HEK293 (cell line): ENCODE measurements at regions not wholly inside any gene's neighbourhood (a gene's known extent, or its start where the extent isn't known, plus 50 kb on each side); places are given as distances from the start of the nearest gene placed in this dataset.

Source experiments
- CTCF ChIA-PET: fragments of 350-600 bp; formaldehyde crosslinking; extraction: SDS; loops from one replicate; lab custom pipeline; 2021; ENCODE audit warnings: antibody characterized with exemption; lab: Yijun Ruan, JAX
- POLR2A ChIA-PET: fragments of 300-600 bp; formaldehyde crosslinking; extraction: SDS; loops from one replicate; lab custom pipeline; 2020; ENCODE audit warnings: antibody characterized with exemption, inconsistent platforms; lab: Yijun Ruan, JAX
- H3K27ac ChIP-seq: fragments of 200-500 bp; sonication (Bioruptor generic); 2 replicates; pipeline ENCODE4 v1.5.1; 2014; ENCODE audit warnings: low read depth, low read length, control low read depth, inconsistent platforms; ENCODE audit errors: extremely low read depth
- H3K36me3 ChIP-seq, 2 experiments: fragments of 200-500 bp in 1 of 2; sonication (Bioruptor generic) in 1 of 2; 1 replicate in 1 of 2; 2 replicates in 1 of 2; pipeline ENCODE4 v1.5.1; 2014 to 2017; ENCODE audit warnings: inconsistent platforms in 2 of 2, low read length in 2 of 2; ENCODE audit not compliant: control insufficient read depth in 2 of 2, insufficient read depth in 1 of 2
- H3K4me1 ChIP-seq: fragments of 200-500 bp; sonication (Bioruptor generic); 2 replicates; pipeline ENCODE4 v1.5.1; 2014; ENCODE audit warnings: mild to moderate bottlenecking, low read length, inconsistent platforms; ENCODE audit not compliant: control insufficient read depth, insufficient read depth
- H3K4me3 ChIP-seq: 2 replicates; pipeline ENCODE4 v1.5.1; 2011; ENCODE audit warnings: low read depth, mild to moderate bottlenecking, control low read depth, low read length, moderate library complexity
- H3K9me3 ChIP-seq: fragments of 200-500 bp; sonication (Bioruptor generic); 2 replicates; pipeline ENCODE4 v1.5.1; 2014; ENCODE audit warnings: low read depth, low read length, inconsistent platforms; ENCODE audit not compliant: control insufficient read depth, insufficient read depth
- OVOL3 ChIP-seq: fragments of 450-650 bp; formaldehyde crosslinking; IDR thresholded peaks from 2 replicates; pipeline ENCODE4 v1.5.1; 2016; ENCODE audit warnings: missing biosample characterization, missing genetic modification characterization
- PRDM4 ChIP-seq: fragments of 450-650 bp; formaldehyde crosslinking; IDR thresholded peaks from 2 replicates; pipeline ENCODE4 v1.5.1; 2017; ENCODE audit warnings: missing biosample characterization, missing genetic modification characterization
- PRDM6 ChIP-seq: fragments of 450-650 bp; formaldehyde crosslinking; IDR thresholded peaks from 2 replicates; pipeline ENCODE4 v1.5.1; 2017; ENCODE audit warnings: missing biosample characterization, missing genetic modification characterization
- TSHZ1 ChIP-seq: fragments of 450-650 bp; formaldehyde crosslinking; IDR thresholded peaks from 2 replicates; pipeline ENCODE4 v1.5.1; 2016; ENCODE audit warnings: missing biosample characterization, missing genetic modification characterization, borderline replicate concordance
- WT1 ChIP-seq: fragments of 450-650 bp; formaldehyde crosslinking; IDR thresholded peaks from 2 replicates; pipeline ENCODE4 v1.5.1; 2016; ENCODE audit warnings: missing biosample characterization, missing genetic modification characterization
- YY1 ChIP-seq: fragments of 450-650 bp; formaldehyde crosslinking; IDR thresholded peaks from 2 replicates; pipeline ENCODE4 v1.5.1; 2018; ENCODE audit warnings: missing biosample characterization, missing genetic modification characterization
- ZNF132 ChIP-seq: fragments of 450-650 bp; formaldehyde crosslinking; IDR thresholded peaks from 2 replicates; pipeline ENCODE4 v1.5.1; 2017; ENCODE audit warnings: missing biosample characterization, missing genetic modification characterization, borderline replicate concordance
- ZNF184 ChIP-seq: fragments of 450-650 bp; IDR thresholded peaks from 2 replicates; pipeline ENCODE4 v1.5.1; 2018; ENCODE audit warnings: missing biosample characterization, mild to moderate bottlenecking, missing genetic modification characterization
- ZNF335 ChIP-seq: fragments of 450-650 bp; formaldehyde crosslinking; conservative IDR thresholded peaks from 2 replicates; pipeline ENCODE4 v1.5.1; 2016; ENCODE audit warnings: missing biosample characterization, missing genetic modification characterization
- ZNF350 ChIP-seq: fragments of 450-650 bp; formaldehyde crosslinking; IDR thresholded peaks from 2 replicates; pipeline ENCODE4 v1.5.0; 2017; ENCODE audit warnings: missing biosample characterization, mild to moderate bottlenecking, missing genetic modification characterization
- ZNF404 ChIP-seq: fragments of 450-650 bp; formaldehyde crosslinking; IDR thresholded peaks from 2 replicates; pipeline ENCODE4 v1.5.1; 2017; ENCODE audit warnings: missing biosample characterization, missing genetic modification characterization
- ZNF501 ChIP-seq: fragments of 450-650 bp; formaldehyde crosslinking; IDR thresholded peaks from 2 replicates; pipeline ENCODE4 v1.5.1; 2016; ENCODE audit warnings: missing biosample characterization, missing genetic modification characterization
- ZNF558 ChIP-seq: fragments of 450-650 bp; formaldehyde crosslinking; IDR thresholded peaks from 2 replicates; pipeline ENCODE4 v1.5.1; 2016; ENCODE audit warnings: missing biosample characterization, missing genetic modification characterization
- ZNF561 ChIP-seq: fragments of 450-650 bp; IDR thresholded peaks from 2 replicates; pipeline ENCODE4 v1.5.1; 2018; ENCODE audit warnings: missing biosample characterization, missing genetic modification characterization, borderline replicate concordance
- ZNF571 ChIP-seq: fragments of 450-650 bp; formaldehyde crosslinking; IDR thresholded peaks from 2 replicates; pipeline ENCODE4 v1.5.0; 2017; ENCODE audit warnings: missing biosample characterization, missing genetic modification characterization
- ZNF626 ChIP-seq: fragments of 450-650 bp; sonication (Bioruptor Pico); formaldehyde crosslinking; IDR thresholded peaks from 2 replicates; pipeline ENCODE4 v1.5.1; 2018; ENCODE audit warnings: missing biosample characterization, missing genetic modification characterization, inconsistent platforms
- ZNF791 ChIP-seq: fragments of 450-650 bp; formaldehyde crosslinking; IDR thresholded peaks from 2 replicates; pipeline ENCODE4 v1.5.1; 2016; ENCODE audit warnings: missing biosample characterization, missing genetic modification characterization
- ZNF792 ChIP-seq: fragments of 450-650 bp; formaldehyde crosslinking; IDR thresholded peaks from 2 replicates; pipeline ENCODE4 v1.5.1; 2016; ENCODE audit warnings: missing biosample characterization, missing genetic modification characterization
- ZNF843 ChIP-seq: fragments of 450-650 bp; formaldehyde crosslinking; IDR thresholded peaks from 2 replicates; pipeline ENCODE4 v1.5.1; 2016; ENCODE audit warnings: missing biosample characterization, missing genetic modification characterization
- ZXDB ChIP-seq: fragments of 450-650 bp; formaldehyde crosslinking; IDR thresholded peaks from 2 replicates; pipeline ENCODE4 v1.5.1; 2016; ENCODE audit warnings: missing biosample characterization, missing genetic modification characterization

GRCh38 chr13:78299832-78300623 is 303.3 kb downstream of the POU4F1 start:
- ChIA-PET CTCF (no interaction called here), POLR2A (no interaction called here)
- TF ChIP-seq ZNF184 (tag by site-specific recombination) = no peak
- TF ChIP-seq TSHZ1 (tag by site-specific recombination) = no peak
- TF ChIP-seq ZNF561 (tag by site-specific recombination) = no peak

GRCh38 chr13:78298657-78299056 is 304.7 kb downstream of the POU4F1 start:
- Histone ChIP-seq H3K4me3 (no peak overlapping the region), H3K27ac (no peak overlapping the region), H3K36me3 (no peaks in the 10 kb centered on the region), H3K4me1 (no peaks in the 10 kb centered on the region), H3K9me3 (no peaks in the 10 kb centered on the region)
- no peak for TF ChIP-seq ZNF335
- TF ChIP-seq ZNF350 (tag by site-specific recombination) = no peak
- TF ChIP-seq WT1 (tag by site-specific recombination) = no peak
- no peak for TF ChIP-seq OVOL3 (tag by site-specific recombination)
- no peak for TF ChIP-seq ZNF843 (tag by site-specific recombination)
- TF ChIP-seq YY1 (tag by site-specific recombination) = no peak
- no peak for TF ChIP-seq ZNF558 (tag by site-specific recombination)
- TF ChIP-seq PRDM6 (tag by site-specific recombination) = no peak
- TF ChIP-seq ZNF626 (tag by site-specific recombination) = no peak
- no peak for TF ChIP-seq ZNF792 (tag by site-specific recombination)
- no peak for TF ChIP-seq ZNF571 (tag by site-specific recombination)
- TF ChIP-seq ZXDB = no peak
- TF ChIP-seq ZNF791 (tag by site-specific recombination) = no peak
- TF ChIP-seq ZNF132 = no peak
- no peak for TF ChIP-seq ZNF501 (tag by site-specific recombination)
- no peak for TF ChIP-seq PRDM4
- no peak for TF ChIP-seq ZNF404 (tag by site-specific recombination)
- CTCF ChIA-PET = no interaction called here
- POLR2A ChIA-PET = no interaction called here

More at GRCh38 chr13:78299832-78300623, 303.3 kb downstream of the POU4F1 start:
- no peaks in the 10 kb centered on the region for H3K4me1 ChIP-seq
- no peak overlapping the region for H3K4me3 ChIP-seq
- H3K36me3 ChIP-seq = no peaks in the 10 kb centered on the region
- H3K9me3 ChIP-seq = no peaks in the 10 kb centered on the region
- H3K27ac ChIP-seq = no peak overlapping the region
